ENCODE measurements at regions not wholly inside any gene's neighbourhood (a gene's known extent, or its start where the extent isn't known, plus 50 kb on each side); places are given as distances from the start of the nearest gene placed in this dataset.

GRCh38 chr5:92518318-92518904 is 1062.6 kb downstream of the NR2F1-AS1 start:
- Histone ChIP-seq H3K9me3 (ENCODE audit: insufficient read depth, low read depth, low read length) (peaks cover 7% of the 10 kb centered on the region), H3K4me1 (ENCODE audit: insufficient read depth, low read length) (no peaks in the 10 kb centered on the region), H3K4me3 (ENCODE audit: low read length) (no peak overlapping the region), H3K9ac (ENCODE audit: low read depth, low read length) (no peak overlapping the region), H3K27me3 (ENCODE audit: insufficient read depth, low read length) (no peaks in the 10 kb centered on the region), H3K27ac (ENCODE audit: low read depth, low read length) (no peak overlapping the region), H3K36me3 (ENCODE audit: insufficient read depth, low read length) (no peaks in the 10 kb centered on the region)
- 48% methylated on average over 4 of the region's 4 CpGs for WGBS

- H3K27ac ChIP-seq (ENCODE audit: low read depth, low read length), result no peak overlapping the region
- H3K9ac ChIP-seq (ENCODE audit: low read depth, low read length), result no peak overlapping the region
- no peak overlapping the region for H3K4me3 ChIP-seq (ENCODE audit: low read length)
- no peaks in the 10 kb centered on the region for H3K4me1 ChIP-seq (ENCODE audit: insufficient read depth, low read length)
- no peaks in the 10 kb centered on the region for H3K36me3 ChIP-seq (ENCODE audit: insufficient read depth, low read length)
- peaks cover 38% of the 10 kb centered on the region for H3K9me3 ChIP-seq (ENCODE audit: insufficient read depth, low read depth, low read length)
- H3K27me3 ChIP-seq (ENCODE audit: insufficient read depth, low read length), result no peaks in the 10 kb centered on the region
Measured at GRCh38 chr5:92514896-92515295, 1066.1 kb downstream of the NR2F1-AS1 start.

- no peaks in the 10 kb centered on the region for H3K36me3 ChIP-seq (ENCODE audit: insufficient read depth, low read length)
- no peaks in the 10 kb centered on the region for H3K27me3 ChIP-seq (ENCODE audit: insufficient read depth, low read length)
- H3K4me3 ChIP-seq (ENCODE audit: low read length), result no peak overlapping the region
- H3K9ac ChIP-seq (ENCODE audit: low read depth, low read length), result no peak overlapping the region
- H3K27ac ChIP-seq (ENCODE audit: low read depth, low read length), result no peak overlapping the region
- 93% methylated on average over 1 of the region's 1 CpG for WGBS
- H3K4me1 ChIP-seq (ENCODE audit: insufficient read depth, low read length), result no peaks in the 10 kb centered on the region
- peaks cover 53% of the 10 kb centered on the region for H3K9me3 ChIP-seq (ENCODE audit: insufficient read depth, low read depth, low read length)
Measured at GRCh38 chr5:92513067-92513466, 1068.0 kb downstream of the NR2F1-AS1 start.

- H3K9me3 ChIP-seq (ENCODE audit: insufficient read depth, low read depth, low read length), result peaks cover 47% of the 10 kb centered on the region
- no peaks in the 10 kb centered on the region for H3K27me3 ChIP-seq (ENCODE audit: insufficient read depth, low read length)
- no peak overlapping the region for H3K9ac ChIP-seq (ENCODE audit: low read depth, low read length)
- no peaks in the 10 kb centered on the region for H3K36me3 ChIP-seq (ENCODE audit: insufficient read depth, low read length)
- no peaks in the 10 kb centered on the region for H3K4me1 ChIP-seq (ENCODE audit: insufficient read depth, low read length)
- no peak overlapping the region for H3K27ac ChIP-seq (ENCODE audit: low read depth, low read length)
- H3K4me3 ChIP-seq (ENCODE audit: low read length), result no peak overlapping the region
Measured at GRCh38 chr5:92508271-92508670, 1072.7 kb downstream of the NR2F1-AS1 start.

GRCh38 chr5:92505925-92506324 is 1075.1 kb downstream of the NR2F1-AS1 start:
- Histone ChIP-seq H3K9me3 (ENCODE audit: insufficient read depth, low read depth, low read length) (peaks cover 26% of the 10 kb centered on the region), H3K27me3 (ENCODE audit: insufficient read depth, low read length) (no peaks in the 10 kb centered on the region), H3K36me3 (ENCODE audit: insufficient read depth, low read length) (no peaks in the 10 kb centered on the region), H3K4me1 (ENCODE audit: insufficient read depth, low read length) (no peaks in the 10 kb centered on the region), H3K27ac (ENCODE audit: low read depth, low read length) (no peak overlapping the region), H3K9ac (ENCODE audit: low read depth, low read length) (no peak overlapping the region), H3K4me3 (ENCODE audit: low read length) (no peak overlapping the region)

- Histone ChIP-seq H3K4me3 (ENCODE audit: low read length) (no peak overlapping the region), H3K27me3 (ENCODE audit: insufficient read depth, low read length) (no peaks in the 10 kb centered on the region), H3K36me3 (ENCODE audit: insufficient read depth, low read length) (no peaks in the 10 kb centered on the region), H3K4me1 (ENCODE audit: insufficient read depth, low read length) (no peaks in the 10 kb centered on the region), H3K9ac (ENCODE audit: low read depth, low read length) (no peak overlapping the region), H3K9me3 (ENCODE audit: insufficient read depth, low read depth, low read length) (peaks cover 20% of the 10 kb centered on the region; the same call in 1 of the 2 replicates), H3K27ac (ENCODE audit: low read depth, low read length) (no peak overlapping the region)
- 100% methylated on average over 1 of the region's 3 CpGs for WGBS
Measured at GRCh38 chr5:92505145-92505544, 1075.9 kb downstream of the NR2F1-AS1 start.

- H3K27ac ChIP-seq (ENCODE audit: low read depth, low read length), result no peak overlapping the region
- H3K9me3 ChIP-seq (ENCODE audit: insufficient read depth, low read depth, low read length), result peaks cover 12% of the 10 kb centered on the region; the same call in 1 of the 2 replicates
- 85% methylated on average over 2 of the region's 2 CpGs for WGBS
- no peaks in the 10 kb centered on the region for H3K27me3 ChIP-seq (ENCODE audit: insufficient read depth, low read length)
- H3K4me1 ChIP-seq (ENCODE audit: insufficient read depth, low read length), result no peaks in the 10 kb centered on the region
- no peak overlapping the region for H3K4me3 ChIP-seq (ENCODE audit: low read length)
- H3K9ac ChIP-seq (ENCODE audit: low read depth, low read length), result no peak overlapping the region
- H3K36me3 ChIP-seq (ENCODE audit: insufficient read depth, low read length), result no peaks in the 10 kb centered on the region
Measured at GRCh38 chr5:92504346-92504745, 1076.7 kb downstream of the NR2F1-AS1 start.

- Histone ChIP-seq H3K4me3 (ENCODE audit: low read length) (no peak overlapping the region), H3K36me3 (ENCODE audit: insufficient read depth, low read length) (no peaks in the 10 kb centered on the region), H3K27ac (ENCODE audit: low read depth, low read length) (no peak overlapping the region), H3K9me3 (ENCODE audit: insufficient read depth, low read depth, low read length) (no peaks in the 10 kb centered on the region), H3K9ac (ENCODE audit: low read depth, low read length) (no peak overlapping the region), H3K4me1 (ENCODE audit: insufficient read depth, low read length) (no peaks in the 10 kb centered on the region), H3K27me3 (ENCODE audit: insufficient read depth, low read length) (no peaks in the 10 kb centered on the region)
- 96% methylated on average over 2 of the region's 2 CpGs for WGBS
Measured at GRCh38 chr5:92500752-92501151, 1080.3 kb downstream of the NR2F1-AS1 start.

GRCh38 chr5:92496545-92496944 is 1084.5 kb downstream of the NR2F1-AS1 start:
- H3K27ac ChIP-seq (ENCODE audit: low read depth, low read length), result no peak overlapping the region
- no peaks in the 10 kb centered on the region for H3K9me3 ChIP-seq (ENCODE audit: insufficient read depth, low read depth, low read length)
- H3K9ac ChIP-seq (ENCODE audit: low read depth, low read length), result no peak overlapping the region
- H3K4me3 ChIP-seq (ENCODE audit: low read length), result no peak overlapping the region
- H3K4me1 ChIP-seq (ENCODE audit: insufficient read depth, low read length), result no peaks in the 10 kb centered on the region
- no peaks in the 10 kb centered on the region for H3K36me3 ChIP-seq (ENCODE audit: insufficient read depth, low read length)
- no peaks in the 10 kb centered on the region for H3K27me3 ChIP-seq (ENCODE audit: insufficient read depth, low read length)

GRCh38 chr5:92494508-92494907 is 1086.5 kb downstream of the NR2F1-AS1 start:
- no peaks in the 10 kb centered on the region for H3K4me1 ChIP-seq (ENCODE audit: insufficient read depth, low read length)
- WGBS, result 94% methylated on average over 5 of the region's 5 CpGs
- no peak overlapping the region for H3K4me3 ChIP-seq (ENCODE audit: low read length)
- H3K9ac ChIP-seq (ENCODE audit: low read depth, low read length), result no peak overlapping the region
- no peaks in the 10 kb centered on the region for H3K9me3 ChIP-seq (ENCODE audit: insufficient read depth, low read depth, low read length)
- no peaks in the 10 kb centered on the region for H3K36me3 ChIP-seq (ENCODE audit: insufficient read depth, low read length)
- H3K27ac ChIP-seq (ENCODE audit: low read depth, low read length), result no peak overlapping the region
- no peaks in the 10 kb centered on the region for H3K27me3 ChIP-seq (ENCODE audit: insufficient read depth, low read length)

- Histone ChIP-seq H3K9me3 (ENCODE audit: insufficient read depth, low read depth, low read length) (no peaks in the 10 kb centered on the region), H3K27me3 (ENCODE audit: insufficient read depth, low read length) (no peaks in the 10 kb centered on the region), H3K27ac (ENCODE audit: low read depth, low read length) (no peak overlapping the region), H3K4me1 (ENCODE audit: insufficient read depth, low read length) (no peaks in the 10 kb centered on the region), H3K4me3 (ENCODE audit: low read length) (no peak overlapping the region), H3K9ac (ENCODE audit: low read depth, low read length) (no peak overlapping the region), H3K36me3 (ENCODE audit: insufficient read depth, low read length) (no peaks in the 10 kb centered on the region)
- 91% methylated on average over 3 of the region's 3 CpGs for WGBS
Measured at GRCh38 chr5:92492908-92493307, 1088.1 kb downstream of the NR2F1-AS1 start.

GRCh38 chr5:92484484-92484883 is 1096.5 kb downstream of the NR2F1-AS1 start:
- H3K9me3 ChIP-seq (ENCODE audit: insufficient read depth, low read depth, low read length), result no peaks in the 10 kb centered on the region
- no peaks in the 10 kb centered on the region for H3K36me3 ChIP-seq (ENCODE audit: insufficient read depth, low read length)
- no peak overlapping the region for H3K9ac ChIP-seq (ENCODE audit: low read depth, low read length)
- H3K4me3 ChIP-seq (ENCODE audit: low read length), result no peak overlapping the region
- H3K4me1 ChIP-seq (ENCODE audit: insufficient read depth, low read length), result no peaks in the 10 kb centered on the region
- no peak overlapping the region for H3K27ac ChIP-seq (ENCODE audit: low read depth, low read length)
- no peaks in the 10 kb centered on the region for H3K27me3 ChIP-seq (ENCODE audit: insufficient read depth, low read length)
